ENCODE measurements at regions not wholly inside any gene's neighbourhood (a gene's known extent, or its start where the extent isn't known, plus 50 kb on each side); places are given as distances from the start of the nearest gene placed in this dataset.
"Not testable (repeated sequence)": the region's sequence is repeated elsewhere in the genome, so short reads cannot be mapped to it uniquely, and the experiment has no call there.

DNA sequence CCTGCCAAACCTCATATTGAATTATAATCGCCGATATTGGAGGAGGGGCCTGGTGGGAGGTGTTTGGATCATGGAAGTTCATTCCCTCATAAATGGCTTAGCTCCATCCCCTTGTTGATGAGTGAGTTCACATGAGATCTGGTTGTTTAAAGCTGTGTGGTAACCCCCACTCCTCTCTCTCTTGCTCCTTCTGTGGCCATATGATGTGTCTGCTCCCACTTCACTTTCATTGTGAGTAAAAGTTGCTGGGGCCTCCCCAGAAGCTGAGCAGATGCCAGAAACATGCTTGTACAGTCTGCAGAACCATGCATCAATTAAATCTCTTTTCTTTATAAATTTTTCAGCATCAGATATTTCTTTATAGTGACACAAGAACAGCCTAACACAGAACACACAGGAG lies 929.0 kb upstream of the FAT3 start:
- DNase-seq (ENCODE audit: low read depth), result no peak
- in situ Hi-C loops (cut with HindIII; ENCODE audit: low pct_unique_long_range_greater_than_20kb, low sequenced_read_pairs), result no loop called here

DNA sequence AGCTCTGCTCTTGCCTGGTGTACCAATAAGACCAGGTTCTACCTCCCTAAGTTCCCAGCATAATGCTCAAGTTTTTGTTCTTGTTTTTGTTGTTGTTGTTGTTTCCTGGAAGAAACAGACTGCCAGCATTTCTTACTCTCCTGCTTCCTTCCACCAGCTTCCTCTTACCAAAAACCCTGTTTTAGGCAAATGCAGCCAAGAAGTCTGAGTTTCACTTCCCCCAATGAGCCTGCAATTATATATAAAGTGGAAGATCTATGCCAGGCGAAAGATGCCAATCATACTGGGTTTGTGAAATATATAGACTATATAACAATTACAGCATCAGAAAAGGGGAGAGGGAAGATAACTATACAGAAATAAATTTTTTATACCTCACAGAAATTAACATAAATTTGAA lies 931.5 kb upstream of the FAT3 start:
- DNase-seq (ENCODE audit: low read depth), result no peak
- in situ Hi-C loops (cut with HindIII; ENCODE audit: low pct_unique_long_range_greater_than_20kb, low sequenced_read_pairs), result no loop called here

- in situ Hi-C loops (cut with HindIII; ENCODE audit: low pct_unique_long_range_greater_than_20kb, low sequenced_read_pairs), result no loop called here
- DNase-seq (ENCODE audit: low read depth), result no peak
Observed at GRCh38 chr11:91272089-91272488, 952.5 kb upstream of the FAT3 start.

- in situ Hi-C loops (cut with HindIII; ENCODE audit: low pct_unique_long_range_greater_than_20kb, low sequenced_read_pairs); DNase-seq (ENCODE audit: low read depth): not testable (repeated sequence)
Observed at GRCh38 chr11:91268512-91269295, 955.9 kb upstream of the FAT3 start.

DNA sequence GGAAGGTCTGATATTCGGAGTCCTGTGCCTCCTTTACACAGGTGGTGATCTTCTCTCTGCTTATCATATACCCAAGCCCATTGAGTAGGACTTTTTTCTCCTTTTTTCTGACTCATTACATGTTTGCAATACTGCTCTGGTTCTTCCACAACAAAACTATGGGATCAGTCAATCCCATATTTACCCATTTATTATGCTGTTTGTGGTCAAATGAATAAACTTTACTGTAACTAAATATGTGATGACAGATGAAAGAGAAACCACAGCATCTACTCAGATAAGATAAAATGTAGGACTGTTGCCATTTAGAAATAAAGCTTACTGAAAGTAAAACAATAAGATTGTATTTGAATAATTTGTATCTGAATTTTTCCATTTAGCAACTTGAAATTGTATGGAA lies 958.7 kb upstream of the FAT3 start:
- DNase-seq (ENCODE audit: low read depth), result no peak
- in situ Hi-C loops (cut with HindIII; ENCODE audit: low pct_unique_long_range_greater_than_20kb, low sequenced_read_pairs), result no loop called here

- in situ Hi-C loops (cut with HindIII; ENCODE audit: low pct_unique_long_range_greater_than_20kb, low sequenced_read_pairs), result no loop called here
- no peak for DNase-seq (ENCODE audit: low read depth)
Observed at GRCh38 chr11:91264481-91264880, 960.1 kb upstream of the FAT3 start.

DNA sequence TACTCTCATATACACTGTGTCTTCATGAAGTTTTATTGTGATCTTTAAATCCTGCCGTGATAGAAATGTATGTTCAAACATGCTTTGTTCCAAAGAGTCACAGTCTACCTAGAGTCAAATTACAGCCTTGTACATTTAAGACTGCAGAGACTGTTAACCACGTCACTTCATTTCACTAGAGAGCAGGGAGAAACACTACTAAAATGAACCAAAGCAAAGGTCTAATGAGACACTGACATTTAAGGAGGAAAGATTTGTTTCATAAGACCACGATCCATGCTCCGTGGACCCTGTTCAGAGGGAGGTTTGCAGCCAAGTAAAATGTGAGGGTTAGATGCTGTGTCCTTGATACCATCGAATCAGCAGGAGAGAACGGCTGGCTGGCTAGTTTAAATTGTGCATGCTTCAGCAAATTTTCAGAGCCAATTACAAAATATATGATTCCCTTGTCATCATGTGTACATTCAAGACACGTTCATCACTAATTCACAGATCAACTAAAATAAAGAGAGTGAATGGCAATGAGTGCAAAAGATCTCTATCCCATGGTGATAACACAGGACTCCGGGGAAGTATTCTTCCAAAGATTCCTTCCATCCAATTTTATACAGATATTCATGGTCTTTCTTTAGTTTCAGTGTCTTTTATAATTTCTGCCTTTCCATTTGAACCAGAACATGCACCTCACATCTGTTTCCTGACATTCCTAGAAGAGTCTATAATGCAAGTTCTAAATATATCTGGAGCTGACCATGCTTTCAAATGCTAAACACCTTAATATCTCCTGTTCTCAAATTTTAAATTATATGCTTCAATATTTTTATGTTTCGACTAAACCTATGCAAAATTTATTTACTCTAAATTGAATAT lies 960.9 kb upstream of the FAT3 start:
- DNase-seq (ENCODE audit: low read depth), result no peak
- in situ Hi-C loops (cut with HindIII; ENCODE audit: low pct_unique_long_range_greater_than_20kb, low sequenced_read_pairs), result no loop called here

- in situ Hi-C loops (cut with HindIII; ENCODE audit: low pct_unique_long_range_greater_than_20kb, low sequenced_read_pairs), result no loop called here
- DNase-seq (ENCODE audit: low read depth), result no peak
Observed at GRCh38 chr11:91261513-91261912, 963.1 kb upstream of the FAT3 start.

DNA sequence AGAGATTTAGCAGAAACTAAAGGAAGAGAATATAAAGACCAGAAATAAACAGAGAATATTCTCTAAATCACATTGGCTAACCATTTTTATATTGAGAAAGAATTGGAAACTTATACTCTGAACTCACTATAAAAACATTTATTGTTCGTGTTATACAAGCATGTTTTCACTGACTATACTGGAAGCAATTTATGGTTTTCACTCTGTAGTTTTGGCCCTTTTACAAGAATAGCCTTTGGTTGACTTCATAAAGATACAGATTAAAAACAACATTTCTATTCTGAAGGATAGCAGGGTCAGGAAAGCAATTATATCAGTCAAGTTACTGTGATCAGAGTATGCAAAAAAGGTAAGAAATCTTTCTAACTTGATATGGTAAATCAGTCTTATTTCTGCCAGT lies 965.7 kb upstream of the FAT3 start:
- no peak for DNase-seq (ENCODE audit: low read depth)
- in situ Hi-C loops (cut with HindIII; ENCODE audit: low pct_unique_long_range_greater_than_20kb, low sequenced_read_pairs), result no loop called here

GRCh38 chr11:91257667-91258066 lies 967.0 kb upstream of the FAT3 start:
- in situ Hi-C loops (cut with HindIII; ENCODE audit: low pct_unique_long_range_greater_than_20kb, low sequenced_read_pairs), result no loop called here
- no peak for DNase-seq (ENCODE audit: low read depth)

- in situ Hi-C loops (cut with HindIII; ENCODE audit: low pct_unique_long_range_greater_than_20kb, low sequenced_read_pairs), result no loop called here
- DNase-seq (ENCODE audit: low read depth), result peak; percentile 15
Observed at GRCh38 chr11:91248199-91248807, 976.3 kb upstream of the FAT3 start.

DNA sequence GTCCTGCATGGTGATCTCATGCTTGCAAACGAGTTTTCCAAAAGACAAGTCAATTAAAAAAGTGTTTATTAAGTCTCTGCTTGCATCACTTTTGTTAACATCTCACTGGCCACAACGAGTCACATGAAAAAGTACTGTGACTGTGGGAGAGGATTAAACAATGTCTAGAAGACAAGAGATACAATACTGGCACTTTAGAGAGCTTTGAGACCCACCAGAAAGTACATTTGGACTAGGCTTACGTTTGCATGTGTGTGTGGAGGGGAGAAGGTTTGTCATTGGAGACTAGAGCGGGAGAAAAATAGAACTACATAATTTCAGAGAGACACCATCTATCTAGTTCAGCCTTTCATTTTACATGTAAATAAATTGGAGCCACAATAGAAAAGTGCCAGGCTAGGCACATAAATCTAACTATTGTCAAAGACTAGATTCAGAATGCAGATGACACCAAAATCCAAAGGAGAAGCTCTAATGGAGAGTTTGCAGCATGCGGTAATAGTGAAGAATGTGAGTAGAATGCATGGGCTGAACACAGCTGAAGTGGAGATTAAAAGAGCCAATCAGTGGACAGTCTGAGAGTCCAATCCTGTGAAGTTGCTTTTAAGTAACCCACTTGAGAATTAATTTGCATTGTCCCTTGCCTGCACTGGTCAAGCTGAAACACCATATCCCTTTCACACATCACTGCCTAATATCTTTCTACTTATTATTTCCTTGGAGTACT lies 977.4 kb upstream of the FAT3 start:
- in situ Hi-C loops (cut with HindIII; ENCODE audit: low pct_unique_long_range_greater_than_20kb, low sequenced_read_pairs), result no loop called here
- DNase-seq (ENCODE audit: low read depth), result no peak

DNA sequence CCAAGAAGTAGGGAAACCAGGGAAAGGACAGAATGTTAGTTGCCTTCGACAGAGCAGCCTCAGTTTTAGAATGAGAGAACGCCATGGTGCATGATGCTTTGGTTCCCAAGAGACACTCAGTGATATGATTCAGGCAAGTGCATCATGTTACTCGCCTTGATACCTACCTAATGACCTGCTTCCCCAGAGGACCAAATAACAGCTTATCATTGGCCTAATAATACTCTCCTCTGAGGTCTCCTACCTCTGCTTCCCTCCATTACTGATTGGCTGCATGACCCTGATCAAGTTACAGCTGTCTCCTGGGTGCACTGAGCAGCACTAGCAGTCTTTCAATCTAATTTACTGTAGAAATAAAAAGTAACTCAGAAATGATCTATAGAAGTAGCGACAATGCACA lies 979.7 kb upstream of the FAT3 start:
- in situ Hi-C loops (cut with HindIII; ENCODE audit: low pct_unique_long_range_greater_than_20kb, low sequenced_read_pairs), result no loop called here

GRCh38 chr11:91243630-91244029 lies 981.0 kb upstream of the FAT3 start:
- in situ Hi-C loops (cut with HindIII; ENCODE audit: low pct_unique_long_range_greater_than_20kb, low sequenced_read_pairs), result no loop called here
- no peak for DNase-seq (ENCODE audit: low read depth)

More for the DNA sequence above, 979.7 kb upstream of the FAT3 start:
- no peak for DNase-seq (ENCODE audit: low read depth)

DNA sequence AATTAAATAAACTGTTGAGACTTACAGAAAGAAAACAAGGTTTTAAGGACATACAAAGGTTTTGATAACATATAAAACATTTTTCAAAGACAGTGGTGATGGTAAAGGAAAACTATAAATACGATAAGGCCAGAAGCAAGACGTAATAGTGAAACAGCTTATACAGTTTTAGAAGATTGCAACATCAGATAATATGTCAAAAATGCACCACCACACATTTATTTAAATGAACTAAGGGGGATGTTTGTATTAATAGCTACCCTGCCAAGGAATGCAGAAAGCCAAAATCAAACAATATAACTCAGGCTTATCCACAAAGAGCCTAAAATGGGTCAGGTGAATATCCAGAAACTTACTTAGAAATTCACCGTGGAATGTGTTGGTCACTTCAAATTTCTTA lies 981.6 kb upstream of the FAT3 start:
- DNase-seq (ENCODE audit: low read depth), result no peak
- in situ Hi-C loops (cut with HindIII; ENCODE audit: low pct_unique_long_range_greater_than_20kb, low sequenced_read_pairs), result no loop called here

DNA sequence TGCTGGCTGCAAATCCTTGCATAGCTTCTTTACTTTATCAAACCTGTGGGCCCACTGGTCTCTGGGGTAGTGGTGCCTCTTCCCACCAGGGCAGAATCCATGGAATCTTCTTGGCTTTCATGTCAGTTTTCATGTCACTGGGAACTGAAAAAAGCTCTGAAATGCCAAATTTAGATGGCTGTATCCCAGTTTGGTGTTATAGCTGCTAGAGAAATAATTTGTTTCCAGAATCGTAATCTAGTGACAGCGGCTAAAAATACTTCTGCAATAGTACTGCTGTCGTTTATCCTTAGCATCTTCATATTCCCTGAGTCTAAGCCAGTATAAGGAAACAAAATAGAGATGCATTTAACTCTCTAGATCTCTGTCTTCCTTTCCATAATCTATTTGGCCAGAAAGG lies 983.4 kb upstream of the FAT3 start:
- DNase-seq (ENCODE audit: low read depth), result no peak
- in situ Hi-C loops (cut with HindIII; ENCODE audit: low pct_unique_long_range_greater_than_20kb, low sequenced_read_pairs), result no loop called here

DNA sequence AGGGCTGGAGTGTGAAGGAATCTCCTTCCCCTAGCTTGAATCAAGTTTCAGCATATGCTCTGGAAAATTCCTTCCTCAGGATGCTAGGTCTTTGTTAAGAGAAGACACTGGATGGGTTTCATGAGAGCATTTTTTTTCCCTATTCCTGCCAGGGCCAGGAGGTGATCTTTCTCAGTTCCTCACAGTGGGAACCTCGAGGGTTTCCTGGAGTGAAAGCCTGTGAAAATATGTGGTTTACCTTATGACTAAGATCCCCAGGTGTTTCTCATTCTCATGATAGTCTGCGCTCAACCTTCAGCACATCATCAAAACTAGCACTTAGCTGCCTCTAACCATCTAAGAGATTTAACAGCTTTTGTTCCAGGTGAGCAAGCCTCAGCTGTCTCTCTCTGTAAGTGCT lies 985.3 kb upstream of the FAT3 start:
- in situ Hi-C loops (cut with HindIII; ENCODE audit: low pct_unique_long_range_greater_than_20kb, low sequenced_read_pairs), result no loop called here
- no peak for DNase-seq (ENCODE audit: low read depth)

GRCh38 chr11:91231226-91231625 lies 993.4 kb upstream of the FAT3 start:
- in situ Hi-C loops (cut with HindIII; ENCODE audit: low pct_unique_long_range_greater_than_20kb, low sequenced_read_pairs), result no loop called here
- DNase-seq (ENCODE audit: low read depth), result no peak

DNA sequence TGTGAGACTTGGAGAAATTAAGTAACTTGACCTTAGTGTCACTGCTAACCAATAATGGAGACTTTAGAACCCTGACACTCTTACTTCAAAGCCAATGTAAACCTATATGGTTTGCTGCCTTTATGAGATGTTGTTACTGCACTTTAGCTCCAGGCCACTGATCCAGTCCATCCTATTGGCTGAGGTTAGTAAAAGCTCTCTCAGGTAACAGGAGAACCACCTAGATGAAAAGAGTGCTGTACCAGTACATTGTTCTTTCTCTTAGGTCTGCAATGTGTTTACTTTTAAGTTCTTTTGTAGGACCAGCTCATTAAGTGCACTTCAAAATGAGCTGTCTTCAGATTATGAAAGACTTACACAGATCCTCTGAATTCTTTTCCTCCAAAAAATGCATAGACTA lies 994.0 kb upstream of the FAT3 start:
- no peak for DNase-seq (ENCODE audit: low read depth)
- in situ Hi-C loops (cut with HindIII; ENCODE audit: low pct_unique_long_range_greater_than_20kb, low sequenced_read_pairs), result no loop called here

All from Caki2 (cell line).